ENCODE measurements at regions not wholly inside any gene's neighbourhood (a gene's known extent, or its start where the extent isn't known, plus 50 kb on each side); places are given as distances from the start of the nearest gene placed in this dataset.

DNA sequence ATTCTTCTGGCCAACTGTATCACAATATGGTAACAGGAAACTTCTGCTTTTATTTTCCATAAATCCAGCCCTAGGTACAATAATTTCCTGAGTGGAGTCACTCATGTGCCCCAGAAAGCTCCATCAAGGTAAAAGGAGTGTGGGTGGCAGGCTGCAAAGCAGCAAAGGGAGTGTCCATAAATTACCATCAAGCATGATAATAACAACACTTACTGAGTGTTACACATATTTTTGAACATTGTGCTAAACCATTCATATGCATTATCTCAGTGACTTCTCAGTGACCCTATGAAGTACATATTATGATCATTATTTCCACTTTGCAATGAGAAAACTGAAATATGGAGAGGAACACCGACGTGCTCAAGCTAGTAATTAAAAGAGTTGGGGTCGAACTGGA, 149.2 kb upstream of the PLXNA2 start:
- in situ Hi-C loops (cut with HindIII; ENCODE audit: low pct_unique_long_range_greater_than_20kb, low sequenced_read_pairs), result no loop called here

DNA sequence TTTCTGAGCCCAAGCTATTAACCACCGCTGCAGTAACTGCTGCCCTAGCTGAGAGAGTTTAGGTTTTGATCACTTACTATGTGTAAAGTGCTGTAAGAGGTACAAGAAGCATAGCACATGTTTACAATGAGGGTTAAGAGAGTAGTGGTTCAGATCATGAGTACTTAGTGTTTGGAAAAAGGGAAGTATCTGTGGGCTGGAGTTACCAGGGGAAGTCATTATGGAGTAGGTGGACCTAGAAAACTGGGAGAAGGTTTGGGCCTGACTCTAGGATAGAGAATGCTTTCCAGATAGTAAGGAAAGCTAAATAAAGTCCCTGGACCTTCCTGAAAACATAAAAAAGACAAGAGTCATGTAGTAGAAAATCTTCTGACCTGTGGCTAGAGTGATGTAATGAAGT, 149.6 kb upstream of the PLXNA2 start:
- in situ Hi-C loops (cut with HindIII; ENCODE audit: low pct_unique_long_range_greater_than_20kb, low sequenced_read_pairs), result no loop called here
- no peak for DNase-seq (ENCODE audit: low read depth, low spot score)

More for the DNA sequence above, 149.2 kb upstream of the PLXNA2 start:
- no peak for DNase-seq (ENCODE audit: low read depth, low spot score)

DNA sequence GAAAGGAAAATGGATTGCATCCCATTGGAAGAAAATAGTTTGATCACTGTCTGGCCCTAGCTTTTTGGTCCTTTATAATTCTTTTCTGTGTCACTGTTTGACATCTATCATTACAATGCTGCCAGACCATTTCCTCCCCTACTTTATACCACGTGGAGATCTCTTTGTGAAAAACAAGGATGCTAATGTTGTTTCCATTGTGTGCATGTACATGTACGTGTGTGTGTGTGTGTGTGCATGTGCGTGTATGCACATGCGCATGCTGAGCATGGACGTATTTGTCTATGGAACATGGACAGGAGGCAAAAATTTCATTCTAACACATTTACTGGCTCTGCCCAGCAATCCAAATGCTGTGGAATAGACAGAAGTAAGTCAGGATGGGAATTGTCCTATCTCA, 153.1 kb upstream of the PLXNA2 start:
- in situ Hi-C loops (cut with HindIII; ENCODE audit: low pct_unique_long_range_greater_than_20kb, low sequenced_read_pairs), result no loop called here
- no peak for DNase-seq (ENCODE audit: low read depth, low spot score)

- DNase-seq (ENCODE audit: low read depth, low spot score), result no peak
- in situ Hi-C loops (cut with HindIII; ENCODE audit: low pct_unique_long_range_greater_than_20kb, low sequenced_read_pairs), result no loop called here
Measured at GRCh38 chr1:208405014-208405413, 160.8 kb upstream of the PLXNA2 start.

DNA sequence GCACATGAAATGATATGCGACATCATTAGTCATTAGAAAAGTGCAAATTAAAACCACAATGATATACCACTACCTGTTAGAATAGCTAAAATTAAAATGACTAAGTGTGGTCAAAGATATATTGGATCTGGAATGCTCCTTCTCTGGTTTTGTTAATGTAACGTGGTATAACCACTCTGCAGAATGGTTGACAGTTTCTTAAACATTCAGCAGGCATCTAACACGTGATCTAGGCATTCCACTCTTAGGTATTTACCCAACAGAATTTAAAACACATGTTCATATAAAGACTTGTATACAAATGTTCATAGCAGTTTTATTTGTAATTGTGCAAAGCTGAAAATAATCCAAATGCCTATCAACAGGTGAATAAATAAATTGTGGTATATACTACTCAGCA, 165.0 kb upstream of the PLXNA2 start:
- DNase-seq (ENCODE audit: low read depth, low spot score), result no peak

GRCh38 chr1:208410409-208410808, 166.2 kb upstream of the PLXNA2 start:
- in situ Hi-C loops (cut with HindIII; ENCODE audit: low pct_unique_long_range_greater_than_20kb, low sequenced_read_pairs), result no loop called here
- DNase-seq (ENCODE audit: low read depth, low spot score), result no peak

More for the DNA sequence above, 165.0 kb upstream of the PLXNA2 start:
- in situ Hi-C loops (cut with HindIII; ENCODE audit: low pct_unique_long_range_greater_than_20kb, low sequenced_read_pairs), result no loop called here

- in situ Hi-C loops (cut with HindIII; ENCODE audit: low pct_unique_long_range_greater_than_20kb, low sequenced_read_pairs), result no loop called here
- no peak for DNase-seq (ENCODE audit: low read depth, low spot score)
Measured at GRCh38 chr1:208413006-208413405, 168.8 kb upstream of the PLXNA2 start.

DNA sequence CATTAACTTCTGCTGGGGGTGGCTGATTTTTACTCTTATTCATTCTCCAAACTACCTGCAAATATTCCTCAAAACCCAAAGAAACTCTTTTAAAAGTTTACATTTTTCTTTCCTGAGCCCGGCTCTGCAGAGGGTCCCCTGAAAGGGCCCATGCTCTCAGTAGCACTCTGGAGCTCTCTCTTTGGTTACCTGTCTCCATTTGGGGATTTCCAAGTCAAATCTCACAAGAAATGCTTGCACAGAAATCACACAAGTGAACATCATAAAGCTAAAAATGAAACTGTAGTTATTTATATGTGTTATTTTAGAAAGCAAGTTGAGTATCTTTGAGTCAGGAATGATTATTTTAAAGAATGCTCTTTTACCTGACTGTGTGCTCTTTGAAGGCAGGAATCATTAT, 174.5 kb upstream of the PLXNA2 start:
- in situ Hi-C loops (cut with HindIII; ENCODE audit: low pct_unique_long_range_greater_than_20kb, low sequenced_read_pairs), result no loop called here
- DNase-seq (ENCODE audit: low read depth, low spot score), result no peak

- DNase-seq (ENCODE audit: low read depth, low spot score), result no peak
- in situ Hi-C loops (cut with HindIII; ENCODE audit: low pct_unique_long_range_greater_than_20kb, low sequenced_read_pairs), result no loop called here
Measured at GRCh38 chr1:208419746-208420420, 175.7 kb upstream of the PLXNA2 start.

- no peak for DNase-seq (ENCODE audit: low read depth, low spot score)
- in situ Hi-C loops (cut with HindIII; ENCODE audit: low pct_unique_long_range_greater_than_20kb, low sequenced_read_pairs), result no loop called here
Measured at GRCh38 chr1:208420696-208421095, 176.5 kb upstream of the PLXNA2 start.

GRCh38 chr1:208421486-208421885, 177.3 kb upstream of the PLXNA2 start:
- in situ Hi-C loops (cut with HindIII; ENCODE audit: low pct_unique_long_range_greater_than_20kb, low sequenced_read_pairs), result no loop called here
- DNase-seq (ENCODE audit: low read depth, low spot score), result no peak

- no peak for DNase-seq (ENCODE audit: low read depth, low spot score)
- in situ Hi-C loops (cut with HindIII; ENCODE audit: low pct_unique_long_range_greater_than_20kb, low sequenced_read_pairs), result no loop called here
Measured at GRCh38 chr1:208423526-208423925, 179.3 kb upstream of the PLXNA2 start.

- DNase-seq (ENCODE audit: low read depth, low spot score), result no peak
- in situ Hi-C loops (cut with HindIII; ENCODE audit: low pct_unique_long_range_greater_than_20kb, low sequenced_read_pairs), result no loop called here
Measured at GRCh38 chr1:208425096-208425495, 180.9 kb upstream of the PLXNA2 start.

- DNase-seq (ENCODE audit: low read depth, low spot score), result no peak
- in situ Hi-C loops (cut with HindIII; ENCODE audit: low pct_unique_long_range_greater_than_20kb, low sequenced_read_pairs), result no loop called here
Measured at GRCh38 chr1:208430220-208430619, 186.0 kb upstream of the PLXNA2 start.

GRCh38 chr1:208431721-208432120, 187.5 kb upstream of the PLXNA2 start:
- in situ Hi-C loops (cut with HindIII; ENCODE audit: low pct_unique_long_range_greater_than_20kb, low sequenced_read_pairs), result no loop called here
- no peak for DNase-seq (ENCODE audit: low read depth, low spot score)

DNA sequence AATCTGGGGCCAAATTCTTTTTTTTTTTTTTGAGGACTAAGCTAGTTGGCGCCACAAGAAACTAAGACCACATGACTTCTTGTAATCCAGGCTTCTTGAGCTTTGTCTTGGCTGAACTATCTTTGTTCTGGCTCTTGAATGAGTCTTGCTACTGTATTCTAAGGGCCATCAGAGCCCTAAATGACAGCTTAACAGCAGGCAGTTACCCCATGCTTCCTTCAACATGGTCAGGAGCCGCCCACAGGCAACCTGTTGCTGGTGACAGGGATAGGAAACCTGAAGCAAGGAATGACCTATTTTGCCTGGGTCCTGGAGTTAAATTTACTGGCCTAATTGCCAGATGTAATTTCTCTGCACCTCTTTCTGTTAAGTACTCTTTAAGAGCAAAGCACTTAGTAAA, 188.2 kb upstream of the PLXNA2 start:
- DNase-seq (ENCODE audit: low read depth, low spot score), result no peak
- in situ Hi-C loops (cut with HindIII; ENCODE audit: low pct_unique_long_range_greater_than_20kb, low sequenced_read_pairs), result no loop called here

DNA sequence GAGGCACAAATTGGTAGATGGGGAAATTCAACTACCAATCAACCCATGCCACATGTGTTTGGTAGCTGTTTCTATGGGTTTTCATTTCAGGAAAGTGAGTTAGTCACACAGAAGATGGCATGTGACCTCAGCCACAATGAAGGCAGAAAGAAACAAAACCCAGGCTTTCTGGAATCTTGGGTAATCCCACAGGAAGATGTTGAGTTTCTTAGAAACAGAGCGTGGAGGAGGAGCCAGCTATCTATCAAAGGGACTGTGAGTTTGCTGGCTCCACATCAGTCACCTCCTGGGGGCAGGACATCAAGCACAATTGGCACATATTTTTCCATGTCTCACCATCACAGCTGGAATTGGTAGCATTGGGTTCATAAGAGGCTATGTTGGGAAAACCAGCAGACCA, 188.9 kb upstream of the PLXNA2 start:
- DNase-seq (ENCODE audit: low read depth, low spot score), result no peak
- in situ Hi-C loops (cut with HindIII; ENCODE audit: low pct_unique_long_range_greater_than_20kb, low sequenced_read_pairs), result no loop called here

DNA sequence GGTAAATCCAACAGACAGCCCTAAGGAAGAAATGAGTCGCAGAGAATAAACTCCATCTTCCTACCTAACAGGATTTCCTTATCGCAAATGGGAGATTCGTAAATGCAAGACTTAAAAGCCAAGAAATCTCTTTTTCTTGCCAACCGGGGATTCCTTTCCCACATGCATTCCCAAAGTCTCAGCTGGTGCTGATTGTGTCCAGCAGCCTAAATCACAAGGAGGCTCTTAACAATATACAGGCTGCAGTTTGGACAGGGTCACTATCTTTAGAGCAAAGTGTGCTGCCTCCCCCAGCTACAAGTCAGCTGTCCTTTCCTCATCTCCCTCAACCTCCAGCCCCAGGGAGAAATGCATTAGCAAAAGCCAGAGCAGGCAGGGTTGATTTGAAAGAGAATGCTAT, 189.8 kb upstream of the PLXNA2 start:
- DNase-seq (ENCODE audit: low read depth, low spot score), result no peak
- in situ Hi-C loops (cut with HindIII; ENCODE audit: low pct_unique_long_range_greater_than_20kb, low sequenced_read_pairs), result no loop called here

- DNase-seq (ENCODE audit: low read depth, low spot score), result no peak
- in situ Hi-C loops (cut with HindIII; ENCODE audit: low pct_unique_long_range_greater_than_20kb, low sequenced_read_pairs), result no loop called here
Measured at GRCh38 chr1:208437401-208437800, 193.2 kb upstream of the PLXNA2 start.

GRCh38 chr1:208438112-208438699, 194.0 kb upstream of the PLXNA2 start:
- in situ Hi-C loops (cut with HindIII; ENCODE audit: low pct_unique_long_range_greater_than_20kb, low sequenced_read_pairs), result no loop called here
- no peak for DNase-seq (ENCODE audit: low read depth, low spot score)

Data from SK-MEL-5 (cell line).